Stimulated activated CD8-positive, alpha-beta memory T cell treated with anti-CD3 and anti-CD28 coated beads, Interleukin-7, amount 100 ng/mL, for 4 hours (primary cell): ENCODE measurements at regions not wholly inside any gene's neighbourhood (a gene's known extent, or its start where the extent isn't known, plus 50 kb on each side); places are given as distances from the start of the nearest gene placed in this dataset.
"Not testable (repeated sequence)": the region's sequence is repeated elsewhere in the genome, so short reads cannot be mapped to it uniquely, and the experiment has no call there.

Experiments
- DNase-seq, 2 donors: peaks; one replicate each; pipeline ENCODE4 v3.0.0-alpha.2; 2020; ENCODE audit warnings: low read depth in 2 of 2

- no peak for DNase-seq
Observed at GRCh38 chr2:106292627-106293026, 98.5 kb upstream of the UXS1 start.

- no peak for DNase-seq
Observed at GRCh38 chr2:106288873-106289272, 94.8 kb upstream of the UXS1 start.

GRCh38 chr2:106285237-106285829, 91.2 kb upstream of the UXS1 start:
- no peak for DNase-seq

- no peak for DNase-seq
Observed at GRCh38 chr2:106284691-106285202, 90.6 kb upstream of the UXS1 start.

GRCh38 chr2:106284255-106284654, 90.2 kb upstream of the UXS1 start:
- DNase-seq, result no peak

GRCh38 chr2:106283228-106284152, 89.4 kb upstream of the UXS1 start:
- not testable (repeated sequence) for DNase-seq

GRCh38 chr2:106282462-106283170, 88.5 kb upstream of the UXS1 start:
- DNase-seq, result no peak

GRCh38 chr2:106281907-106282430, 87.9 kb upstream of the UXS1 start:
- DNase-seq, result not testable (repeated sequence)

- DNase-seq, result no peak
Observed at GRCh38 chr2:106280722-106281446, 86.8 kb upstream of the UXS1 start.

- no peak for DNase-seq
Observed at GRCh38 chr2:106280224-106280623, 86.1 kb upstream of the UXS1 start.

GRCh38 chr2:106278112-106278876, 84.2 kb upstream of the UXS1 start:
- no peak for DNase-seq

- DNase-seq, result no peak
Observed at GRCh38 chr2:106277426-106277825, 83.3 kb upstream of the UXS1 start.

GRCh38 chr2:106275971-106276370, 81.9 kb upstream of the UXS1 start:
- no peak for DNase-seq

GRCh38 chr2:106274668-106275067, 80.6 kb upstream of the UXS1 start:
- no peak for DNase-seq

- DNase-seq, result no peak
Observed at GRCh38 chr2:106272216-106272807, 78.2 kb upstream of the UXS1 start.

GRCh38 chr2:106270471-106270891, 76.4 kb upstream of the UXS1 start:
- no peak for DNase-seq

GRCh38 chr2:106269591-106270291, 75.6 kb upstream of the UXS1 start:
- peak in 1 of 2 donors; percentile 14 for DNase-seq

- peak in 1 of 2 donors; percentile 14 for DNase-seq
Observed at GRCh38 chr2:106267997-106268396, 73.9 kb upstream of the UXS1 start.

GRCh38 chr2:106261871-106262321, 67.8 kb upstream of the UXS1 start:
- no peak for DNase-seq
